ENCODE measurements at regions not wholly inside any gene's neighbourhood (a gene's known extent, or its start where the extent isn't known, plus 50 kb on each side); places are given as distances from the start of the nearest gene placed in this dataset.

DNA sequence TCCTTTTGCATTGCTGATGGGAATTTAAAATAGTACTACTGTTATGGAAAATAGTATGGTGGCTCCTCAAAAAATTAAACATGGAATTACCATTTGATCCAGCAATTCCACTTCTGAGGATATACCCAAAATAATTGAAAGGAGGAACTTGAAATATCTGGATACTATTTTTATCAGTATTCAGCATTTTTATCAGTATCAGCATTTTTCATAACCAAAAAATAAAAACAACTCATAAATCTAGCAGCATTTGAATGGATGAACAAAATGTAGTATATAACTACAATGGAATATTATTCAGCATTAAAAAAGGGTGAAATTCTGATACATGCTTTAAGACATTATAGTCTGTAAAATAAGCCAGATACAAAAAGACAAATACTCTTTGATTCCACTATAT is 763.4 kb upstream of the MAN1A1 start:
- no peak for TF ChIP-seq ESRRA (CRISPR knock-in tag; IDR thresholded peaks at IDR 0.05; ENCODE audit: borderline replicate concordance)
- TF ChIP-seq IRF2 (CRISPR knock-in tag; IDR thresholded peaks at IDR 0.05; ENCODE audit: borderline replicate concordance, low read depth) = no peak
- TF ChIP-seq ZBTB21 (CRISPR knock-in tag; IDR thresholded peaks at IDR 0.05; ENCODE audit: borderline replicate concordance) = no peak
- no peak for TF ChIP-seq RELA (CRISPR knock-in tag; IDR thresholded peaks at IDR 0.05; ENCODE audit: borderline replicate concordance)
